Gastrocnemius medialis (tissue), 4 donors: ENCODE measurements at regions not wholly inside any gene's neighbourhood (a gene's known extent, or its start where the extent isn't known, plus 50 kb on each side); places are given as distances from the start of the nearest gene placed in this dataset.
"Not testable (repeated sequence)": the region's sequence is repeated elsewhere in the genome, so short reads cannot be mapped to it uniquely, and the experiment has no call there.

Experiments
- ATAC-seq, 2 donors: fragments of 150-250 bp; one replicate each; pipeline ENCODE4 v1.9.1; 2016
- DNase-seq, 2 donors: peaks; one replicate each; pipeline ENCODE4 v3.0.0-alpha.2; 2019
- H3K27ac ChIP-seq, 4 donors: fragments of 200-600 bp; sonication (generic); 1 replicate in 1 of 4; 2 replicates in 3 of 4; pipeline ENCODE4 v1.5.1; 2016 to 2018; ENCODE audit warnings: mild to moderate bottlenecking in 2 of 4, moderate library complexity in 1 of 4
- H3K27me3 ChIP-seq, 3 donors: fragments of 200-600 bp; sonication (generic) in 2 of 3; 1 replicate in 1 of 3; 2 replicates in 2 of 3; pipeline versions ENCODE4 v1.5.1 to v1.6.0; 2016 to 2019; ENCODE audit warnings: mild to moderate bottlenecking in 1 of 3, moderate library complexity in 1 of 3
- H3K36me3 ChIP-seq, 2 donors: fragments of 200-600 bp; sonication (generic) in 1 of 2; one replicate each; pipeline ENCODE4 v1.5.1; 2017 to 2018
- H3K4me1 ChIP-seq, 2 donors: fragments of 200-600 bp; sonication (generic) in 1 of 2; one replicate each; pipeline ENCODE4 v1.5.1; 2016 to 2017; ENCODE audit warnings: mild to moderate bottlenecking in 2 of 2
- H3K4me3 ChIP-seq, 4 donors: fragments of 200-600 bp; sonication (generic) in 3 of 4; 1 replicate in 1 of 4; 2 replicates in 3 of 4; pipeline ENCODE4 v1.5.1; 2016 to 2019; ENCODE audit warnings: mild to moderate bottlenecking in 2 of 4
- H3K9me3 ChIP-seq, 3 donors: fragments of 200-600 bp; sonication (generic) in 2 of 3; 1 replicate in 1 of 3; 2 replicates in 2 of 3; pipeline ENCODE4 v1.5.1; 2016 to 2019
- POLR2A ChIP-seq, 2 donors: fragments of 450-650 bp; IDR thresholded peaks; one replicate each; pipeline ENCODE4 v1.6.1; 2017; ENCODE audit warnings: antibody characterized with exemption in 2 of 2, mild to moderate bottlenecking in 2 of 2, moderate library complexity in 2 of 2
- in situ Hi-C, 4 donors: fragments of 200-750 bp; cut with MboI; loops; one replicate each; pipeline versions ENCODE4 v1.15.0 to v1.8.0; 2017; ENCODE audit warnings: low sequenced_read_pairs in 4 of 4
- intact Hi-C: fragments of 100-400 bp; cut with DNase I; formaldehyde crosslinking; loops from one replicate; pipeline ENCODE4 v1.15.1; 2023; ENCODE audit warnings: low total_unique reads
- TF ChIP-seq, protein P1 (sequence below), 5 experiments: fragments of 450-650 bp in 3 of 5; fragments of 200-600 bp in 2 of 5; sonication (generic) in 2 of 5; IDR thresholded peaks in 4 of 5; conservative IDR thresholded peaks in 1 of 5; 1 replicate in 4 of 5; 2 replicates in 1 of 5; pipeline ENCODE4 v1.5.1; 2016 to 2019; ENCODE audit warnings: antibody characterized with exemption in 5 of 5, mild to moderate bottlenecking in 3 of 5, moderate library complexity in 3 of 5

DNA sequence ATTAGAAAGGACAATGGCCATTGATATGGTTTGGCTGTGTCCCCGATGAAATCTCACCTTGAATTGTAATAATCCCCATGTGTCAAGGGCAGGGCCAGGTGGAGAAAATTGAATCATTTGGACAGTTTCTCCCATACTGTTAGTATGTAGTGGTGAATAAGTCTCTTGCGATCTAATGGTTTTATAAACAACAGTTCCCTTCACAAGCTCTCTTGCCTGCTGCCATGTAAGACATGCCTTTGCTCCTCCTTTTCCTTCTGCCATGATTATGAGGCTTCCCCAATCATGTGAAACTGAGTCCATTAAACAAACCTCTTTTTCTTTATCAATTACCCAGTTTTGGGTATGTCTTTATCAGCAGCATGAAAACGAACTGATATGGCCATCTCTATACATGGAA lies 302.7 kb downstream of the SFMBT2 start:
- TF ChIP-seq, protein P1, sequence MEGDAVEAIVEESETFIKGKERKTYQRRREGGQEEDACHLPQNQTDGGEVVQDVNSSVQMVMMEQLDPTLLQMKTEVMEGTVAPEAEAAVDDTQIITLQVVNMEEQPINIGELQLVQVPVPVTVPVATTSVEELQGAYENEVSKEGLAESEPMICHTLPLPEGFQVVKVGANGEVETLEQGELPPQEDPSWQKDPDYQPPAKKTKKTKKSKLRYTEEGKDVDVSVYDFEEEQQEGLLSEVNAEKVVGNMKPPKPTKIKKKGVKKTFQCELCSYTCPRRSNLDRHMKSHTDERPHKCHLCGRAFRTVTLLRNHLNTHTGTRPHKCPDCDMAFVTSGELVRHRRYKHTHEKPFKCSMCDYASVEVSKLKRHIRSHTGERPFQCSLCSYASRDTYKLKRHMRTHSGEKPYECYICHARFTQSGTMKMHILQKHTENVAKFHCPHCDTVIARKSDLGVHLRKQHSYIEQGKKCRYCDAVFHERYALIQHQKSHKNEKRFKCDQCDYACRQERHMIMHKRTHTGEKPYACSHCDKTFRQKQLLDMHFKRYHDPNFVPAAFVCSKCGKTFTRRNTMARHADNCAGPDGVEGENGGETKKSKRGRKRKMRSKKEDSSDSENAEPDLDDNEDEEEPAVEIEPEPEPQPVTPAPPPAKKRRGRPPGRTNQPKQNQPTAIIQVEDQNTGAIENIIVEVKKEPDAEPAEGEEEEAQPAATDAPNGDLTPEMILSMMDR (IDR thresholded peaks at IDR 0.05 in 4 of 5, conservative IDR thresholded peaks at IDR 0.05 in 1 of 5), result no peak
- no peak for TF ChIP-seq POLR2A (IDR thresholded peaks at IDR 0.05)
- no peaks in the 10 kb centered on the region for H3K27me3 ChIP-seq
- in situ Hi-C loops, result no loop called here

DNA sequence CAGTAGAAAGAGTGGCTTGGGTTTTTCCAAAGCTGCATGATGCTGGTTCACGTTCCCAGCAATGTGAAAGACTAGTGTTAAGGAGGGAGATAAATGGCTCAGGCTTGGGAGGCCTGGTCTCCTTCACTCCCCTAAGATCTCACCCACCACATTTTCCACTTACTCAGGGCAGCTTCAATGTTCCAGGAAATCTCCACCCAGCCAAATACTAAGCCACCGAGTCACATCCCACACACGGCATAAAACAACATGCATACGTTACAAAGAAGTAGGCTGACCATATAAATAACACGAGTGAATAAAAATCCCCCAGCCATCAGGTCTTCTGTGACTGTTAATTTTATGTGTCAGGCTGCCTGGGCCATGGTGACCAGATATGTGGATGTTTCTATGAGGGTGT lies 303.5 kb downstream of the SFMBT2 start:
- intact Hi-C loops, result no loop called here

More for the DNA sequence above, 302.7 kb downstream of the SFMBT2 start:
- Histone ChIP-seq H3K36me3 (no peaks in the 10 kb centered on the region), H3K4me3 (no peak overlapping the region), H3K4me1 (no peaks in the 10 kb centered on the region), H3K27ac (no peak overlapping the region), H3K9me3 (no peaks in the 10 kb centered on the region)
- ATAC-seq (no peak), DNase-seq (no peak)
- intact Hi-C loops, result no loop called here

DNA sequence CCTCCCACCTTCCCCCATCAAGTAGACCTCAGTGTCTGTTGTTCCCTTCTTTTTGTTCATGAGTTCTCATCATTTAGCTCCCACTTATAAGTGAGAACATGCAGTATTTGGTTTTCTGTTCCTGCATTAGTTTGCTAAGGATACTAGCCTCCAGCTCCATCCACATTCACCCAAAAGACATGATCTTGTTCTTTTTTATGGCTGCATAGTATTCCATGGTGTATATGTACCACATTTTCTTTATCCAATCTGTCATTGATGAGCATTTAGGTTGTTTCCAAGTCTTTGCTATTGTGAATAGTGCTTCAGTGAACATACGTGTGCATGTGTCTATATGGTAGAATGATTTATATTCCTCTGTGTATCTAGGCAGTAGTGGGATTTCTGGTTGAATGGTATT lies 306.5 kb downstream of the SFMBT2 start:
- ATAC-seq, intact Hi-C loops, H3K9me3 ChIP-seq, H3K27me3 ChIP-seq, DNase-seq, H3K27ac ChIP-seq, H3K4me3 ChIP-seq, H3K4me1 ChIP-seq, H3K36me3 ChIP-seq, in situ Hi-C loops: not testable (repeated sequence)

More for the DNA sequence above, 303.5 kb downstream of the SFMBT2 start:
- no peaks in the 10 kb centered on the region for H3K9me3 ChIP-seq
- no peak overlapping the region for H3K4me3 ChIP-seq
- no peaks in the 10 kb centered on the region for H3K27me3 ChIP-seq
- TF ChIP-seq, protein P1 (IDR thresholded peaks at IDR 0.05 in 4 of 5, conservative IDR thresholded peaks at IDR 0.05 in 1 of 5), result no peak
- no peak for TF ChIP-seq POLR2A (IDR thresholded peaks at IDR 0.05)
- ATAC-seq (no peak), DNase-seq (no peak)
- in situ Hi-C loops, result no loop called here
- no peak overlapping the region for H3K27ac ChIP-seq
- H3K36me3 ChIP-seq, result no peaks in the 10 kb centered on the region
- H3K4me1 ChIP-seq, result no peaks in the 10 kb centered on the region

DNA sequence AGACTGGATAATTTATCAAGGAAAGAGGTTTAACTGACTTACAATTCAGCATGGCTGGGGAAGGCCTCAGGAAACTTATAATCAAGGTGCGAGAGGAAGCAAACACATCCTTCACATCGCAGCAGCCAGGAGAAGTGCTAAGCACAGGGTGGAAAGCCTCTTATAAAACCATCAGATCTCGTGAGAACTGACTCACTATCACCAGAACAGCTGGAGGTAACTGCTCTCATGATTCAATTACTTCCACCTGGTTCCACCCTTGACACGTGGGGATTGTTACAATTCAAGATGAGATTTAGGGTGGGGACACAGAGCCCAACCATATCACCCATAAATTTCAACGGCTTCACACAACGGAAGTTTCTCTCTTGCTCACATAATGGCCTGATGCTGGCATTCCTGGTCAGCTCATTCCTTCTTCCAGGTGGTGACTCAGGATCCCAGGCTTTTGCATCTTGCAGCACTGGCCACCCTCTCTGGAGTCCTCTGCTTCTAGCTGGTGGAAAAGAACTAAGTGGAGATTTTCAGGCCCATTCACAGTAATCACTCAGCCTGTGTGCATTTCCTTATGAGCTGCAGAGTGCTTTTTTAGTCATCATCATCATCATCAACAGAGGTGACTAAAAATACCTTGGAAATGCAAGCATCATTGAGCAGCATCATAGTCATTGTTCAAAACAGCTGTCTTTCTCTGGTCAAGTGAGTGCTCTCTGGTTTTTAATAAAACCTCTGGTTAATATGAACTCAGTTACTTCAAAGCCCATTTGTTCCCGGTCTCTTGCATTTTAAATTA lies 308.1 kb downstream of the SFMBT2 start:
- ATAC-seq, result no peak
- Histone ChIP-seq H3K4me3 (no peak overlapping the region), H3K36me3 (no peaks in the 10 kb centered on the region), H3K9me3 (no peaks in the 10 kb centered on the region), H3K4me1 (no peaks in the 10 kb centered on the region), H3K27me3 (no peaks in the 10 kb centered on the region), H3K27ac (no peak overlapping the region)
- DNase-seq, result no peak
- intact Hi-C loops (no loop called here), in situ Hi-C loops (no loop called here)
- TF ChIP-seq POLR2A (IDR thresholded peaks at IDR 0.05), result no peak
- TF ChIP-seq, protein P1 (IDR thresholded peaks at IDR 0.05 in 4 of 5, conservative IDR thresholded peaks at IDR 0.05 in 1 of 5), result no peak

DNA sequence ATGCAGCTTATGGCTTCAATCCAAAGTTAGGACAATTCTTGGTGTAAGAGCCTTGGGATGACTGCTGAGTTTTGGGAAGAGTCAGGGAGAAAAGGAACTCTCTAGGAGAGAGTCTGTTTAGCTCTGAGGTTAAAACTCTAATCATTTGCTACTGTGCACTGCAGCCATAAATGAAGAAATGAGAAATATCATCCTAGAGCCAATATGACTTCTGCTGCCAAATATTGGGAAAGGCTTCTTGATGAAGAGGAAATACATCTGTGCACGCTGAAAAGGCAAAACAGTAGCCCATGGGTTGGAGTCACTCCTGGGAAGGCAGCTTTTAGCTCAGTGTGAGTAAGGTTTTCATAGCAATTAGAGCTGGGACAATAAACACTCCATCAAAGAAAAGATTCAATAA lies 308.8 kb downstream of the SFMBT2 start:
- intact Hi-C loops (no loop called here), in situ Hi-C loops (no loop called here)
- Histone ChIP-seq H3K9me3 (no peaks in the 10 kb centered on the region), H3K4me1 (no peaks in the 10 kb centered on the region), H3K27ac (no peak overlapping the region), H3K27me3 (no peaks in the 10 kb centered on the region), H3K4me3 (no peak overlapping the region), H3K36me3 (no peaks in the 10 kb centered on the region)
- TF ChIP-seq POLR2A (IDR thresholded peaks at IDR 0.05), result no peak
- TF ChIP-seq, protein P1 (IDR thresholded peaks at IDR 0.05 in 4 of 5, conservative IDR thresholded peaks at IDR 0.05 in 1 of 5), result no peak
- no peak for ATAC-seq
- no peak for DNase-seq
